Natural killer cell (primary cell): ENCODE measurements at regions not wholly inside any gene's neighbourhood (a gene's known extent, or its start where the extent isn't known, plus 50 kb on each side); places are given as distances from the start of the nearest gene placed in this dataset.

ENCODE experiments used
- ATAC-seq, 3 donors: fragments of 150-1000 bp in 2 of 3; fragments of 200-7000 bp in 1 of 3; cut with Tn5 transposase; 1 replicate in 1 of 3; 2 replicates in 2 of 3; pipeline ENCODE4 v1.10.0; 2021; ENCODE audit warnings: mild to moderate bottlenecking in 2 of 3, moderate library complexity in 2 of 3
- DNase-seq, 2 donors: peaks; one replicate each; pipeline versions ENCODE4 v3.0.0 to v3.0.0-alpha.2; 2013 to 2021; ENCODE audit warnings: mixed read lengths in 1 of 2
- H3K27ac ChIP-seq: one replicate; pipeline ENCODE4 v1.5.1; 2013; ENCODE audit warnings: mild to moderate bottlenecking, low read length
- H3K27me3 ChIP-seq: one replicate; pipeline ENCODE4 v1.6.1; 2013; ENCODE audit warnings: low read length; ENCODE audit not compliant: control insufficient read depth, insufficient read depth
- H3K36me3 ChIP-seq: one replicate; pipeline ENCODE4 v1.6.1; 2013; ENCODE audit warnings: low read length; ENCODE audit not compliant: control insufficient read depth, insufficient read depth
- H3K4me1 ChIP-seq: one replicate; pipeline ENCODE4 v1.6.1; 2013; ENCODE audit warnings: low read length; ENCODE audit not compliant: control insufficient read depth, insufficient read depth
- H3K4me3 ChIP-seq: one replicate; pipeline ENCODE4 v1.5.1; 2013; ENCODE audit warnings: low read length
- H3K9me3 ChIP-seq: one replicate; pipeline ENCODE4 v1.6.1; 2013; ENCODE audit warnings: low read length; ENCODE audit not compliant: control insufficient read depth, insufficient read depth
- H3K27ac Mint-ChIP-seq, 2 donors: one replicate each; pipeline ENCODE4 v1.8.0; 2022; ENCODE audit warnings: mild to moderate bottlenecking in 2 of 2, mixed read lengths in 2 of 2, moderate library complexity in 1 of 2
- H3K27me3 Mint-ChIP-seq, 2 donors: one replicate each; pipeline ENCODE4 v1.8.0; 2022; ENCODE audit warnings: low read depth in 2 of 2, mixed read lengths in 2 of 2
- H3K36me3 Mint-ChIP-seq: one replicate; pipeline ENCODE4 v1.8.0; 2022; ENCODE audit warnings: mixed read lengths
- H3K4me1 Mint-ChIP-seq, 2 donors: one replicate each; pipeline ENCODE4 v1.8.0; 2022; ENCODE audit warnings: mixed read lengths in 2 of 2
- H3K4me3 Mint-ChIP-seq: one replicate; pipeline ENCODE4 v1.8.0; 2022; ENCODE audit warnings: mild to moderate bottlenecking, moderate library complexity, mixed read lengths
- H3K9me3 Mint-ChIP-seq, 2 donors: one replicate each; pipeline ENCODE4 v1.8.0; 2022; ENCODE audit warnings: mixed read lengths in 2 of 2
- WGBS: methylation state at CpG from one replicate; pipeline ENCODE4 v1.1.7; 2013; ENCODE audit warnings: missing lambda C conversion rate; ENCODE audit not compliant: insufficient coverage; 5-methylcytosine and 5-hydroxymethylcytosine counted together
- intact Hi-C: fragments of 100-400 bp; cut with micrococcal nuclease; formaldehyde crosslinking; loops from one replicate; pipeline ENCODE4 v1.14.2; 2022
- TF ChIP-seq, protein P1 (sequence below): fragments of 200-600 bp; IDR thresholded peaks from one replicate; pipeline ENCODE4 v1.8.0; 2022; ENCODE audit warnings: antibody characterized with exemption

- intact Hi-C loops: no loop called here
- no peaks in the 10 kb centered on the region for H3K9me3 Mint-ChIP-seq
- H3K27me3 Mint-ChIP-seq: no peaks in the 10 kb centered on the region
- Histone ChIP-seq H3K4me1 (peaks cover 3% of the 10 kb centered on the region), H3K27ac (no peak overlapping the region), H3K36me3 (no peaks in the 10 kb centered on the region), H3K9me3 (no peaks in the 10 kb centered on the region), H3K27me3 (no peaks in the 10 kb centered on the region), H3K4me3 (no peak overlapping the region)
- H3K27ac Mint-ChIP-seq: no peak overlapping the region
- no peaks in the 10 kb centered on the region for H3K4me1 Mint-ChIP-seq
- no peak overlapping the region for H3K4me3 Mint-ChIP-seq
- TF ChIP-seq, protein P1, sequence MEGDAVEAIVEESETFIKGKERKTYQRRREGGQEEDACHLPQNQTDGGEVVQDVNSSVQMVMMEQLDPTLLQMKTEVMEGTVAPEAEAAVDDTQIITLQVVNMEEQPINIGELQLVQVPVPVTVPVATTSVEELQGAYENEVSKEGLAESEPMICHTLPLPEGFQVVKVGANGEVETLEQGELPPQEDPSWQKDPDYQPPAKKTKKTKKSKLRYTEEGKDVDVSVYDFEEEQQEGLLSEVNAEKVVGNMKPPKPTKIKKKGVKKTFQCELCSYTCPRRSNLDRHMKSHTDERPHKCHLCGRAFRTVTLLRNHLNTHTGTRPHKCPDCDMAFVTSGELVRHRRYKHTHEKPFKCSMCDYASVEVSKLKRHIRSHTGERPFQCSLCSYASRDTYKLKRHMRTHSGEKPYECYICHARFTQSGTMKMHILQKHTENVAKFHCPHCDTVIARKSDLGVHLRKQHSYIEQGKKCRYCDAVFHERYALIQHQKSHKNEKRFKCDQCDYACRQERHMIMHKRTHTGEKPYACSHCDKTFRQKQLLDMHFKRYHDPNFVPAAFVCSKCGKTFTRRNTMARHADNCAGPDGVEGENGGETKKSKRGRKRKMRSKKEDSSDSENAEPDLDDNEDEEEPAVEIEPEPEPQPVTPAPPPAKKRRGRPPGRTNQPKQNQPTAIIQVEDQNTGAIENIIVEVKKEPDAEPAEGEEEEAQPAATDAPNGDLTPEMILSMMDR: no peak
- no peaks in the 10 kb centered on the region for H3K36me3 Mint-ChIP-seq
- ATAC-seq: no peak
- 96% methylated on average over 2 of the region's 2 CpGs for WGBS
- DNase-seq: no peak
Measured at GRCh38 chr18:22841840-22842239, 91.3 kb upstream of the RBBP8 start.

GRCh38 chr18:22844190-22844589 is 88.9 kb upstream of the RBBP8 start:
- Mint-ChIP-seq H3K27me3 (peaks cover 0 to 4% of the 10 kb centered on the region in 2 donors), H3K4me3 (no peak overlapping the region), H3K9me3 (no peaks in the 10 kb centered on the region), H3K4me1 (no peaks in the 10 kb centered on the region), H3K27ac (no peak overlapping the region), H3K36me3 (no peaks in the 10 kb centered on the region)
- WGBS: 75% methylated on average over 1 of the region's 2 CpGs
- no peak for ATAC-seq
- H3K9me3 ChIP-seq: no peaks in the 10 kb centered on the region
- no peaks in the 10 kb centered on the region for H3K4me1 ChIP-seq
- no peaks in the 10 kb centered on the region for H3K27me3 ChIP-seq
- no peak overlapping the region for H3K27ac ChIP-seq
- intact Hi-C loops: no loop called here
- no peaks in the 10 kb centered on the region for H3K36me3 ChIP-seq
- no peak overlapping the region for H3K4me3 ChIP-seq
- DNase-seq: no peak
- TF ChIP-seq, protein P1: no peak

DNA sequence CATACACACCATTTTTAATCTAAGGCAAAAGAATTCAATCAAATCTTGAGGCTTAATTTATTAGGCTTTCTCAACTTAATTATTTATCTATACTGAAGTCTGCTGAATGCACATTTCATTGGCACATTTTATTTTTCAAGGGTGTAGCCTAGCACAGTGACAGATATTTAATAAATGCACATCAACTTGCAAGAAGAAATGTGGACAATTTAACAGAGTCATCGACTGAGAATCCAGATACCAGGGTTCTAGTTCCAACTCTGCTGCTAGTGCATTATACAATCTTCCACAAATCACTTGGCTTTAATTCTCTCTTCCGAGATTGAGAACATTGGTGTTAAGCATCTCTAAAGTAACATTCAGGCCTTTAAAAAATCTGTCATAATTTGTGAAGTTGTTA is 88.5 kb upstream of the RBBP8 start:
- H3K4me3 ChIP-seq: no peak overlapping the region
- no peaks in the 10 kb centered on the region for H3K9me3 Mint-ChIP-seq
- TF ChIP-seq, protein P1: no peak
- no peaks in the 10 kb centered on the region for H3K4me1 Mint-ChIP-seq
- H3K27ac Mint-ChIP-seq: no peak overlapping the region
- no peaks in the 10 kb centered on the region for H3K36me3 ChIP-seq
- ATAC-seq (no peak), DNase-seq (no peak)
- H3K4me3 Mint-ChIP-seq: no peak overlapping the region
- no peaks in the 10 kb centered on the region for H3K4me1 ChIP-seq
- no peaks in the 10 kb centered on the region for H3K36me3 Mint-ChIP-seq
- intact Hi-C loops: no loop called here
- 94% methylated on average over 1 of the region's 2 CpGs for WGBS
- H3K27me3 Mint-ChIP-seq: peaks cover 0 to 8% of the 10 kb centered on the region in 2 donors
- no peak overlapping the region for H3K27ac ChIP-seq
- H3K27me3 ChIP-seq: no peaks in the 10 kb centered on the region
- no peaks in the 10 kb centered on the region for H3K9me3 ChIP-seq

- 95% methylated on average over 3 of the region's 6 CpGs for WGBS
- Histone ChIP-seq H3K4me3 (no peak overlapping the region), H3K27ac (no peak overlapping the region), H3K4me1 (no peaks in the 10 kb centered on the region), H3K36me3 (no peaks in the 10 kb centered on the region), H3K27me3 (no peaks in the 10 kb centered on the region), H3K9me3 (no peaks in the 10 kb centered on the region)
- DNase-seq (no peak), ATAC-seq (no peak)
- intact Hi-C loops: no loop called here
- Mint-ChIP-seq H3K4me1 (no peaks in the 10 kb centered on the region), H3K27ac (no peak overlapping the region), H3K9me3 (no peaks in the 10 kb centered on the region), H3K4me3 (no peak overlapping the region), H3K36me3 (no peaks in the 10 kb centered on the region), H3K27me3 (peaks cover 3 to 8% of the 10 kb centered on the region in 2 donors)
- TF ChIP-seq, protein P1: no peak
Measured at GRCh38 chr18:22846088-22846683, 86.9 kb upstream of the RBBP8 start.
